Activated T-cell treated with anti-CD3 and anti-CD28 coated beads for 4 hours (primary cell): ENCODE measurements at regions not wholly inside any gene's neighbourhood (a gene's known extent, or its start where the extent isn't known, plus 50 kb on each side); places are given as distances from the start of the nearest gene placed in this dataset.
"Not testable (repeated sequence)": the region's sequence is repeated elsewhere in the genome, so short reads cannot be mapped to it uniquely, and the experiment has no call there.

ENCODE experiments used
- DNase-seq: peaks from one replicate; pipeline ENCODE4 v3.0.0-alpha.2; 2020

DNA sequence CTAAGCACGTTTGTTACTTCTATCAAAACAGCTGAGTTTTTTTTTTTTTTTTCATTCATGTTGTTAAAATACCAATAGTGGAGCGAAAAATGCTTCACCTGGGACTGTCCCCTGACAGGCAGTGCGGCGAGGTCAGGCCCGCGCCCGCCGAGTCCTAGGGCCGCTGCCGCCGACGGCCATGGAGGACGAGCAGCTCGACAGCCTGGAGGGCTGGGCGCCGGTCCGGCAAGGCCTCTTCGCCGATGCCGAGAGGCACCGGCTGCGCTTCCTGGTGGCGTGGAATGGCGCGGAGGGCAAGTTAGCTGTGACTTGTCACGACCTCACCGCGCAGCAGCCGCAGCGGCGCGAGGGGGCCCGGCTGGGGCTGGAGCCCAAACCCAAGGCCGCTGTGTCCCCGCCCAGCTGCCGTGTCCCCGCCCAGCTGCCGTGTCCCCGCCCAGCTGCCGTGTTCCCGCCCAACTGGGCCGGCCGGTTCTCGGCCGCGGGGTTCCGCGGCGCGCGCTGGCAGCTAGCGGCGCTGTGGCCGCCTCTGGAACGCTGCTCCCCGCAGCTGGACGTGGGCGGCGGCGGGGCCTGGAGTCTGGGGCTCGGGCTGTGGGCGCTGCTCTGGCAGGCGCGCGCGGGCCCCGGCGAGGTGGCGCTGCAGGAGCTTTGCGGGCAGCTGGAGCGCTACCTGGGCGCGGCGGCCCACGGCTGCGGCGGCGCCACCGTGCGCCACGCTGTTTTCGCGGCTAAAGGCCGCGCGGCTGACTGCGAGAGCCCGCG lies 56.7 kb upstream of the GOLGA8R start:
- peak; percentile 45 for DNase-seq

DNA sequence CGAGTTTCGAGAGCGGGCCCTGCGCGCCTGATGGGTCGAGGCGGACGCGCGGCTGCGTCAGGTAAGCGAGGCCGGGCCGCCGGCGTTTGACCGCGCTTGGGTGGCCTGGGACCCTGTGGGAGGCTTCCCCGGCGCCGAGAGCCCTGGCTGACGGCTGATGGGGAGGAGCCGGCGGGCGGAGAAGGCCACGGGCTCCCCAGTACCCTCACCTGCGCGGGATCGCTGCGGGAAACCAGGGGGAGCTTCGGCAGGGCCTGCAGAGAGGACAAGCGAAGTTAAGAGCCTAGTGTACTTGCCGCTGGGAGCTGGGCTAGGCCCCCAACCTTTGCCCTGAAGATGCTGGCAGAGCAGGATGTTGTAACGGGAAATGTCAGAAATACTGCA lies 57.3 kb upstream of the GOLGA8R start:
- not testable (repeated sequence) for DNase-seq

DNA sequence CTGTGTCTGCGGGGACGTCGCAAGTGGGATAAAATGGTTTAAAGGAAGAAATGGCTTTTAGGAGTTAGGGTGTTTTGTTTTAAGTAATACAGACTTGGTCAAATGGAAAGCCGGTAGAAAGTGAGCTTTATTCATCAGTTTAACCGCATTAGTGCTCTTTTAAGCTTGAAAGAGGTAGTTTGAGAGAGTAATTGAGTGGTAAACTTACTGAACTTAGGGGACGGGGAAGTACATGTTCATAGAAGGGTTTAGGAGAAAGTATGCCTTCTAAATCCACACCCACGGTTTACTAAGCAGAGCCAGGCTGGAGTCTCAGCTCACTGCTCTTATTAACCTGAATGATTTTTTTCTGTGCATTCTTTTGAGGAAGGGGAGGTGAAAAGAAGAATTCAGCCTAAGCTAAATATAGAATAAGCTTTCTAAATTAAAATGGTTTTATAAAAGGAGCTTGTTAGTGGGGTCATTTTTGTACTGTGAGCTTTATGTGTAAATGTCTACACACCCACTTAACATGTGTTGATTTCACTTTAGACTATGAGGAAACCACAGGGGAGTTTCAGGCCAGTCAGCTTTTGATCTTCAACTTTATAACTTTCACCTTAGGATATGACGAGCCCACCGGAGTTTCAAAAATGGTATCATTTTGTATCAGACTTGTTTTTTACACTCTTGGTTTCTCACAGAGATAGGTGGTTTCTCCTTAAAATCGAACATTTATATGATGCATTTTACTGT lies 57.9 kb upstream of the GOLGA8R start:
- DNase-seq = not testable (repeated sequence)

DNA sequence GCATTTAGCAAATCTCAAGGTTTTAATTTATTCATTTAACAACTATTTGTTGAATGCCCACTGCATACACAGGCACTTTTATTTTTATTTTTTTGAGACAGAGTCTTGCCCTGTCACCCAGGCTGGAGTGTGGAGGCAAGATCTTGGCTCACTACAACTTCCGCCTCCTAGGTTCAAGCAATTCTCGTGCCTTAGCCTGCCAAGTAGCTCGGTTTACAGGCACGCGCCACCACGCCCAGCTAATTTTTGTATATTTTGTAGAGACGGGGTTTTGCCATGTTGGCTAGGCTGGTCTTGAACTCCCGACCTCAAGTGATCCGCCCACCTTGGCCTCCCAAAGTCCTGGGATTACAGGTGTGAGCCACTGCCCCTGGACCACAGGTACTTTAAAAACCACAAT lies 67.0 kb upstream of the GOLGA8Q start:
- DNase-seq = not testable (repeated sequence)

DNA sequence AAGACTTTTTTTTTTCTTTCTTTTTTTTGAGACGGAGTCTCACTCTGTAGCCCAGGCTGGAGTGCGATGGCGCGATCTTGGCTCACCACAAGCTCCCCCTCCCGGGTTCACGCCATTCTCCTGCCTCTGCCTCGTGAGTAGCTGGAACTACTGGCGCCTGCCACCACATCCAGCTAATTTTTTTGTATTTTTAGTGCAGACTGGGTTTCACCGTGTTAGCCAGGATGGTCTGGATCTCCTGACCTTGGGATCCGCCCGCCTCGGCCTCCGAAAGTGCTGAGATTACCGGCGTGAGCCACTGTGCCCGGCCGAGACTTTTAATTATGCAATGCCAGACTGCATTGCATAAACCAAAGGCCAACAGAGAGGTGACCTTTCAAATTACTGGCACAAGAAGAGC lies 62.6 kb upstream of the GOLGA8Q start:
- not testable (repeated sequence) for DNase-seq

DNA sequence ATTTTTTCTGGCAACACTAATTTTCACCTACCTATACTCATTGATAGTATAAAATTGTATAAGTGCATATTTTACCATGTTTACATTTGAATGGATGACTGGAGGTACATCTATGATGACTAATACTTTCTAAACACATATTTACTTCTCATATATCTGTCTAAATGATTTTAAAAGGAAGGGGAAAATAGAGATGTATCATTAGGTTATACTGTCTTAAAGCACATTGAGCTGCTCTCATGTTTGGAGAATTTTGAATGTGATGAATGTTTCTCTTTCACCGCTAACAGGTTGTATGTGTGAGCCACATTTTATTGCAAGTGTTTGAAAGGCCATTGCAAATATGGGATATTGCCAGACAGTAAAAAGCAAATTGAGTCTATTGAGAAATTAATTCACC lies 61.5 kb upstream of the GOLGA8Q start:
- DNase-seq = not testable (repeated sequence)

DNA sequence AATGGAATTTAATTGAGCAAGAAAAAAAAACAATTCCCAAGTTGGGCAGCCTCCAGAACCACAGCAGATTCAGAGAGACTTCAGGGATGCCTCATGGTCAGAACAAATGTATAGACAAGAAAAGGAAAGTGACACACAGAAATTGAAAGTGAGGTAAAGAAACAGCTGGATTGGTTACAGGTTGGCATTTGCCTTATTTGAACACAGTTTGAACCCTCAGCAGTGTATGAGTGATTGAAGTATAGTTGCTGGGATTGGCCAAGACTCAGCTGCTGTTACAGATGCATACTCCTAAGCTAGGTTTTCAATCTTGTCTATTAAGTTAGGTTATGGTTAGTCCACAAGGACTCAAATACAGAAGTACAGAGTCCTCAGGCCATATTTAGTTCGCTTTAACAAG lies 57.9 kb upstream of the GOLGA8Q start:
- not testable (repeated sequence) for DNase-seq

DNA sequence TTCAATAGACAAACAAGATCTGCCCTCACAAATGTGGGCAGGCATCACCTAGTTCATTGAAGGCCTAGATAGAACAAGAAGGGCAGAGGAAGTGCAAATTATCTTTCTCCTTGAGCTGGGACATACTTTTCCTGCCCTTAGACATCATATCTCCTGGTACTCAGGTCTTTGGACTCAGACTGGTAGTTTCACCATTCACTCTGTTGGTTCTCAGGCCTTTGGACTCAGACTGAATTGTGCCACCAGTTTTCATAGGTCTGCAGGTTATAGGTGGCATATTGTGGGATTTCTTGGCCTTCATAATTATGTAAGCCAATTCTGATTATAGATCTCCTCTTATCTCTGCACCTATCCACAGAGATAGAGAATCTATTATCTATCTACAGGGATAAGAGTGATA lies 54.6 kb upstream of the GOLGA8Q start:
- not testable (repeated sequence) for DNase-seq

DNA sequence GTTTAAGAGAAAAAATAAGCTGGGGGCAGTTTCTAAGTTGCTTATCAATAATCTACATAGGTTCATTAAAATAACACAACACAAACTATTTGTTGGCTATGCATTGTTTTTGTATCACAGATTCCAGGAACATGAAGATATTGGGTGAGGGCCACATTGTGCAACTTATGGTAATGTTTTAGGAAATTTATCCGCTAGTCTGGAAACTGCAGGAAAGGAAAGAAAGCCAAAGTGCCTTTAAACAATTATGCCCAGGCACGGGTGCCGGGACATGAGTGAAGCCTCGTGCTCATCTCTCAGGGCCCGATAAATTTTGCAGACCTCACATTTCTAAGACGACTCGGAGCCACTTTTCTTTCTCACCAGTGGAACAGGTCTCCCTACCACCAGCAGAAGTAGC lies 52.6 kb upstream of the GOLGA8Q start:
- DNase-seq = not testable (repeated sequence)

DNA sequence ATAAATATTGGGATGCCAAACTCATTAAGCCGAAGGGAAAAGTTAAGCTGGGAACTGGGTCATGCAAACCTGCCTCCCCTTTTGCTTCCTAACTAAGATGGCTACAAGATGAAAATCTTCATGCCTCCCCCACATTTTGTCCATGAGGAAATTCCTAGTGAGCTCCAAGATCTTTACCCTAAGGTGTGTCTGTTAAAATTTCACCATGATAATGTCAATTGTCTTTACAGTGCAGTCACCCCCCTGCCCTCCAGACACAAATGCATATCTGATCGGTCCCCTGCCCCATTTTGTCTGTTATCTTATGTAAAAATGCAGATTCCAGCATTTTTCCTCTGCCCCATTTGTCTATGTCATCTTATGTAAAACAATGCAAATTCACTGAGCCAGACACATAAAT lies 51.3 kb upstream of the GOLGA8Q start:
- not testable (repeated sequence) for DNase-seq
